Esophagus squamous epithelium (tissue), 4 donors: ENCODE measurements at regions not wholly inside any gene's neighbourhood (a gene's known extent, or its start where the extent isn't known, plus 50 kb on each side); places are given as distances from the start of the nearest gene placed in this dataset.

Source experiments
- POLR2A ChIP-seq, 4 donors: fragments of 450-650 bp; IDR thresholded peaks; one replicate each; pipeline ENCODE4 v1.6.1; 2017; ENCODE audit warnings: antibody characterized with exemption in 4 of 4, mild to moderate bottlenecking in 4 of 4, moderate library complexity in 3 of 4
- TF ChIP-seq, protein P1 (sequence below), 6 experiments: fragments of 450-650 bp in 4 of 6; fragments of 200-600 bp in 2 of 6; sonication (generic) in 2 of 6; IDR thresholded peaks; one replicate each; pipeline ENCODE4 v1.5.1; 2016 to 2019; ENCODE audit warnings: antibody characterized with exemption in 6 of 6, mild to moderate bottlenecking in 4 of 6, moderate library complexity in 4 of 6

GRCh38 chr14:95445676-95446075 lies 70.8 kb downstream of the SYNE3 start:
- TF ChIP-seq, protein P1, sequence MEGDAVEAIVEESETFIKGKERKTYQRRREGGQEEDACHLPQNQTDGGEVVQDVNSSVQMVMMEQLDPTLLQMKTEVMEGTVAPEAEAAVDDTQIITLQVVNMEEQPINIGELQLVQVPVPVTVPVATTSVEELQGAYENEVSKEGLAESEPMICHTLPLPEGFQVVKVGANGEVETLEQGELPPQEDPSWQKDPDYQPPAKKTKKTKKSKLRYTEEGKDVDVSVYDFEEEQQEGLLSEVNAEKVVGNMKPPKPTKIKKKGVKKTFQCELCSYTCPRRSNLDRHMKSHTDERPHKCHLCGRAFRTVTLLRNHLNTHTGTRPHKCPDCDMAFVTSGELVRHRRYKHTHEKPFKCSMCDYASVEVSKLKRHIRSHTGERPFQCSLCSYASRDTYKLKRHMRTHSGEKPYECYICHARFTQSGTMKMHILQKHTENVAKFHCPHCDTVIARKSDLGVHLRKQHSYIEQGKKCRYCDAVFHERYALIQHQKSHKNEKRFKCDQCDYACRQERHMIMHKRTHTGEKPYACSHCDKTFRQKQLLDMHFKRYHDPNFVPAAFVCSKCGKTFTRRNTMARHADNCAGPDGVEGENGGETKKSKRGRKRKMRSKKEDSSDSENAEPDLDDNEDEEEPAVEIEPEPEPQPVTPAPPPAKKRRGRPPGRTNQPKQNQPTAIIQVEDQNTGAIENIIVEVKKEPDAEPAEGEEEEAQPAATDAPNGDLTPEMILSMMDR (IDR thresholded peaks at IDR 0.05), result no peak
- TF ChIP-seq POLR2A (IDR thresholded peaks at IDR 0.05), result no peak
